Upper lobe of right lung (tissue), 1 donor: ENCODE measurements at regions not wholly inside any gene's neighbourhood (a gene's known extent, or its start where the extent isn't known, plus 50 kb on each side); places are given as distances from the start of the nearest gene placed in this dataset.

Experiments used
- ATAC-seq: fragments of 200-7000 bp; cut with Tn5 transposase; one replicate; pipeline ENCODE4 v1.9.1; 2020; ENCODE audit warnings: mild to moderate bottlenecking, moderate library complexity
- DNase-seq: peaks from one replicate; pipeline ENCODE4 v3.0.0-alpha.2; 2020
- H3K27ac ChIP-seq: fragments of 200-600 bp; one replicate; pipeline ENCODE4 v1.8.0; 2022
- H3K27me3 ChIP-seq: fragments of 200-600 bp; one replicate; pipeline ENCODE4 v1.8.0; 2022; ENCODE audit warnings: mild to moderate bottlenecking
- H3K36me3 ChIP-seq: fragments of 200-600 bp; one replicate; pipeline ENCODE4 v1.8.0; 2022
- H3K4me1 ChIP-seq: fragments of 200-600 bp; one replicate; pipeline ENCODE4 v1.8.0; 2022
- H3K4me3 ChIP-seq: fragments of 200-600 bp; one replicate; pipeline ENCODE4 v1.8.0; 2022; ENCODE audit warnings: mild to moderate bottlenecking
- H3K9me3 ChIP-seq: fragments of 200-600 bp; one replicate; pipeline ENCODE4 v1.8.0; 2022
- CTCF ChIP-seq: fragments of 200-600 bp; IDR thresholded peaks from one replicate; pipeline ENCODE4 v1.8.0; 2022; ENCODE audit warnings: antibody characterized with exemption
- intact Hi-C: fragments of 100-400 bp; cut with DNase I; formaldehyde crosslinking; loops from one replicate; pipeline ENCODE4 v1.11.0; 2022
- donor health status: DM: no; HTN: yes; CAD: no; lungs with severe emphysema.

GRCh38 chr4:138959097-138959815, 56.3 kb upstream of the NOCT start:
- Histone ChIP-seq H3K4me3 (no peak overlapping the region), H3K27ac (no peak overlapping the region), H3K9me3 (no peaks in the 10 kb centered on the region), H3K4me1 (no peaks in the 10 kb centered on the region), H3K27me3 (no peaks in the 10 kb centered on the region), H3K36me3 (no peaks in the 10 kb centered on the region)
- intact Hi-C loops, result no loop called here
- peak; percentile 72 for ATAC-seq
- DNase-seq, result no peak
- no peak for TF ChIP-seq CTCF

GRCh38 chr4:138958519-138958918, 57.1 kb upstream of the NOCT start:
- H3K27me3 ChIP-seq, result no peaks in the 10 kb centered on the region
- no peaks in the 10 kb centered on the region for H3K36me3 ChIP-seq
- DNase-seq, result no peak
- H3K27ac ChIP-seq, result no peak overlapping the region
- H3K4me1 ChIP-seq, result no peaks in the 10 kb centered on the region
- TF ChIP-seq CTCF, result no peak
- H3K9me3 ChIP-seq, result no peaks in the 10 kb centered on the region
- peak; percentile 71 for ATAC-seq
- H3K4me3 ChIP-seq, result no peak overlapping the region
- intact Hi-C loops, result no loop called here

GRCh38 chr4:138957302-138957701, 58.3 kb upstream of the NOCT start:
- intact Hi-C loops, result no loop called here
- DNase-seq (no peak), ATAC-seq (no peak)
- H3K27me3 ChIP-seq, result no peaks in the 10 kb centered on the region
- no peaks in the 10 kb centered on the region for H3K9me3 ChIP-seq
- no peak overlapping the region for H3K4me3 ChIP-seq
- H3K27ac ChIP-seq, result no peak overlapping the region
- TF ChIP-seq CTCF, result no peak
- H3K4me1 ChIP-seq, result no peaks in the 10 kb centered on the region
- H3K36me3 ChIP-seq, result no peaks in the 10 kb centered on the region

- DNase-seq, result no peak
- Histone ChIP-seq H3K27ac (no peak overlapping the region), H3K4me3 (no peak overlapping the region), H3K36me3 (no peaks in the 10 kb centered on the region), H3K4me1 (no peaks in the 10 kb centered on the region), H3K27me3 (no peaks in the 10 kb centered on the region), H3K9me3 (no peaks in the 10 kb centered on the region)
- TF ChIP-seq CTCF, result no peak
- no peak for ATAC-seq
- intact Hi-C loops, result no loop called here
These were observed 61.2 kb upstream of the NOCT start for GRCh38 chr4:138954428-138954827.

GRCh38 chr4:138953961-138954371, 61.6 kb upstream of the NOCT start:
- DNase-seq, result no peak
- H3K9me3 ChIP-seq, result no peaks in the 10 kb centered on the region
- intact Hi-C loops, result no loop called here
- TF ChIP-seq CTCF, result no peak
- peak; percentile 67 for ATAC-seq
- H3K27ac ChIP-seq, result no peak overlapping the region
- H3K27me3 ChIP-seq, result no peaks in the 10 kb centered on the region
- H3K4me3 ChIP-seq, result no peak overlapping the region
- no peaks in the 10 kb centered on the region for H3K36me3 ChIP-seq
- no peaks in the 10 kb centered on the region for H3K4me1 ChIP-seq

GRCh38 chr4:138952411-138952810, 63.2 kb upstream of the NOCT start:
- Histone ChIP-seq H3K36me3 (no peaks in the 10 kb centered on the region), H3K27me3 (no peaks in the 10 kb centered on the region), H3K4me1 (no peaks in the 10 kb centered on the region), H3K4me3 (no peak overlapping the region), H3K27ac (no peak overlapping the region), H3K9me3 (no peaks in the 10 kb centered on the region)
- ATAC-seq, result no peak
- intact Hi-C loops, result no loop called here
- no peak for DNase-seq
- TF ChIP-seq CTCF, result no peak
